A673 (cell line): ENCODE measurements at regions not wholly inside any gene's neighbourhood (a gene's known extent, or its start where the extent isn't known, plus 50 kb on each side); places are given as distances from the start of the nearest gene placed in this dataset.

Source experiments
- EZH2 ChIP-seq: fragments of 200-600 bp; sonication (generic); IDR thresholded peaks from 2 replicates; pipeline ENCODE4 v1.6.1; 2017; ENCODE audit warnings: borderline replicate concordance, low read depth, mild to moderate bottlenecking, mixed read lengths, antibody characterized with exemption, low read length; ENCODE audit not compliant: poor library complexity, severe bottlenecking
- TF ChIP-seq, protein P1 (sequence below): fragments of 300-800, 200-600 bp; sonication (generic); conservative IDR thresholded peaks from 2 replicates; pipeline ENCODE4 v1.5.1; 2017; ENCODE audit warnings: low read depth, mild to moderate bottlenecking, antibody characterized with exemption, low read length, moderate library complexity, mixed read lengths

DNA sequence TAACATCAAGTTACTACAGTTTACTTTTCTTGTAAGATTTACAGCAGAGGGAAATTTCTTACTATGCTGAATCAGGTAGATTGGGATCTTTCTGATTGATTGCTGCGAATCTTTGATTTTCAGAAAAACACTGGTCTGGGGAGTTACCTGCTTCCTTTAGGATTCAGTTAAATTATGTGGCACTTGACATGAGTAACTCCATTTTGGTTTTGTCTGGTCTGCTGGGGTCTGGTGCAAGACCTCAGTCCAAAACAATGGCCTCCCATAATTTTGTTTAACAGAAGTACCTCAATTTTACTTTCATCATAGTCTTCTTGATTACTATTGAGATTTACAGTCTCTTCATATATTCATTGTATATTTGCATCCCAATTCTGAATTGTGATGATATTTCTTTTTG is 775.5 kb downstream of the TRIB2 start:
- TF ChIP-seq EZH2 = no peak
- TF ChIP-seq, protein P1, sequence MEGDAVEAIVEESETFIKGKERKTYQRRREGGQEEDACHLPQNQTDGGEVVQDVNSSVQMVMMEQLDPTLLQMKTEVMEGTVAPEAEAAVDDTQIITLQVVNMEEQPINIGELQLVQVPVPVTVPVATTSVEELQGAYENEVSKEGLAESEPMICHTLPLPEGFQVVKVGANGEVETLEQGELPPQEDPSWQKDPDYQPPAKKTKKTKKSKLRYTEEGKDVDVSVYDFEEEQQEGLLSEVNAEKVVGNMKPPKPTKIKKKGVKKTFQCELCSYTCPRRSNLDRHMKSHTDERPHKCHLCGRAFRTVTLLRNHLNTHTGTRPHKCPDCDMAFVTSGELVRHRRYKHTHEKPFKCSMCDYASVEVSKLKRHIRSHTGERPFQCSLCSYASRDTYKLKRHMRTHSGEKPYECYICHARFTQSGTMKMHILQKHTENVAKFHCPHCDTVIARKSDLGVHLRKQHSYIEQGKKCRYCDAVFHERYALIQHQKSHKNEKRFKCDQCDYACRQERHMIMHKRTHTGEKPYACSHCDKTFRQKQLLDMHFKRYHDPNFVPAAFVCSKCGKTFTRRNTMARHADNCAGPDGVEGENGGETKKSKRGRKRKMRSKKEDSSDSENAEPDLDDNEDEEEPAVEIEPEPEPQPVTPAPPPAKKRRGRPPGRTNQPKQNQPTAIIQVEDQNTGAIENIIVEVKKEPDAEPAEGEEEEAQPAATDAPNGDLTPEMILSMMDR = no peak
